ENCODE measurements at regions not wholly inside any gene's neighbourhood (a gene's known extent, or its start where the extent isn't known, plus 50 kb on each side); places are given as distances from the start of the nearest gene placed in this dataset.

GRCh38 chr7:156001496-156002260 is 189.4 kb upstream of the SHH start:
- Histone ChIP-seq H3K27ac (ENCODE audit: low read depth, low read length, poor library complexity, severe bottlenecking) (no peak overlapping the region), H3K9me3 (ENCODE audit: low read depth, low read length, poor library complexity, severe bottlenecking) (no peaks in the 10 kb centered on the region), H3K4me1 (ENCODE audit: insufficient read depth, low read length, poor library complexity, severe bottlenecking) (no peaks in the 10 kb centered on the region), H3K4me3 (ENCODE audit: low read depth, low read length, poor library complexity, severe bottlenecking) (no peak overlapping the region), H3K27me3 (replicated peaks; ENCODE audit: insufficient read depth, low read depth, low read length, poor library complexity) (peaks cover 38% of the 10 kb centered on the region), H3K36me3 (ENCODE audit: insufficient read depth, low read length, poor library complexity, severe bottlenecking) (no peaks in the 10 kb centered on the region)
- ChIA-PET CTCF (no interaction called here), POLR2A (ENCODE audit: low non-redundant PET) (no interaction called here)
- intact Hi-C loops (cut with micrococcal nuclease; ENCODE audit: unreplicated experiment): no loop called here
- no peak for DNase-seq (ENCODE audit: low spot score)
- no peak for TF ChIP-seq CTCF (conservative IDR thresholded peaks at IDR 0.05; ENCODE audit: low read depth, low read length)
- no peak for TF ChIP-seq EZH2 (IDR thresholded peaks at IDR 0.05; ENCODE audit: borderline replicate concordance, low read depth, low read length, poor library complexity, severe bottlenecking)
- BruUV-seq (replicated peaks): no TSS peak

- H3K4me1 ChIP-seq (ENCODE audit: insufficient read depth, low read length, poor library complexity, severe bottlenecking): no peaks in the 10 kb centered on the region
- peaks cover 36% of the 10 kb centered on the region for H3K27me3 ChIP-seq (replicated peaks; ENCODE audit: insufficient read depth, low read depth, low read length, poor library complexity)
- TF ChIP-seq EZH2 (IDR thresholded peaks at IDR 0.05; ENCODE audit: borderline replicate concordance, low read depth, low read length, poor library complexity, severe bottlenecking): no peak
- TF ChIP-seq CTCF (conservative IDR thresholded peaks at IDR 0.05; ENCODE audit: low read depth, low read length): no peak
- ChIA-PET POLR2A (ENCODE audit: low non-redundant PET) (no interaction called here), CTCF (no interaction called here)
- DNase-seq (ENCODE audit: low spot score): no peak
- BruUV-seq (replicated peaks): no TSS peak
- no peak overlapping the region for H3K27ac ChIP-seq (ENCODE audit: low read depth, low read length, poor library complexity, severe bottlenecking)
- no peaks in the 10 kb centered on the region for H3K9me3 ChIP-seq (ENCODE audit: low read depth, low read length, poor library complexity, severe bottlenecking)
- no peaks in the 10 kb centered on the region for H3K36me3 ChIP-seq (ENCODE audit: insufficient read depth, low read length, poor library complexity, severe bottlenecking)
- intact Hi-C loops (cut with micrococcal nuclease; ENCODE audit: unreplicated experiment): no loop called here
- no peak overlapping the region for H3K4me3 ChIP-seq (ENCODE audit: low read depth, low read length, poor library complexity, severe bottlenecking)
Measured at GRCh38 chr7:156000601-156001396, 188.5 kb upstream of the SHH start.

GRCh38 chr7:155999631-156000489 is 187.6 kb upstream of the SHH start:
- no peak overlapping the region for H3K27ac ChIP-seq (ENCODE audit: low read depth, low read length, poor library complexity, severe bottlenecking)
- no peak for DNase-seq (ENCODE audit: low spot score)
- no peaks in the 10 kb centered on the region for H3K36me3 ChIP-seq (ENCODE audit: insufficient read depth, low read length, poor library complexity, severe bottlenecking)
- H3K4me1 ChIP-seq (ENCODE audit: insufficient read depth, low read length, poor library complexity, severe bottlenecking): no peaks in the 10 kb centered on the region
- peaks cover 34% of the 10 kb centered on the region for H3K27me3 ChIP-seq (replicated peaks; ENCODE audit: insufficient read depth, low read depth, low read length, poor library complexity)
- ChIA-PET POLR2A (ENCODE audit: low non-redundant PET) (no interaction called here), CTCF (no interaction called here)
- intact Hi-C loops (cut with micrococcal nuclease; ENCODE audit: unreplicated experiment): no loop called here
- TF ChIP-seq EZH2 (IDR thresholded peaks at IDR 0.05; ENCODE audit: borderline replicate concordance, low read depth, low read length, poor library complexity, severe bottlenecking): no peak
- no peak for TF ChIP-seq CTCF (conservative IDR thresholded peaks at IDR 0.05; ENCODE audit: low read depth, low read length)
- no peak overlapping the region for H3K4me3 ChIP-seq (ENCODE audit: low read depth, low read length, poor library complexity, severe bottlenecking)
- no peaks in the 10 kb centered on the region for H3K9me3 ChIP-seq (ENCODE audit: low read depth, low read length, poor library complexity, severe bottlenecking)
- no TSS peak for BruUV-seq (replicated peaks)
